ENCODE measurements at regions not wholly inside any gene's neighbourhood (a gene's known extent, or its start where the extent isn't known, plus 50 kb on each side); places are given as distances from the start of the nearest gene placed in this dataset.

DNA sequence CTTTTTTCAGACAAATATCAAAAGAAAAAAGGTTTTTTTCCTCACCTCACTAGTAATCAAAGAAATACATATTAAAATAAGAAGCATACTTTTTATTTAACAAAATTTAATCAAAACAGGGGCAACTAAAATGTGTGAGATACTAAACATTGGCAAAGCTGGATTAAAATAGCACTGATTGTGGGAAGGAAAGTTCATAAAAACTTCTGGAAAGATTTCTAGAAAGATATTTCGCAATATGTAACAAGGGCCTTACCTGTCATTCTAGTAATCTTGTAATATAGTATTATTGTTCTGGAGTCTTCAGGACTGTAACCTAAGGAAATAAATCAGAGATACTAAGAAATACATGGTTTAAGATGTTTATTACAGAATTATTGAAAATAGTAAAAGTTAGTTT, 482.5 kb downstream of the SUCLA2 start:
- no peak for DNase-seq (ENCODE audit: low read depth)

DNA sequence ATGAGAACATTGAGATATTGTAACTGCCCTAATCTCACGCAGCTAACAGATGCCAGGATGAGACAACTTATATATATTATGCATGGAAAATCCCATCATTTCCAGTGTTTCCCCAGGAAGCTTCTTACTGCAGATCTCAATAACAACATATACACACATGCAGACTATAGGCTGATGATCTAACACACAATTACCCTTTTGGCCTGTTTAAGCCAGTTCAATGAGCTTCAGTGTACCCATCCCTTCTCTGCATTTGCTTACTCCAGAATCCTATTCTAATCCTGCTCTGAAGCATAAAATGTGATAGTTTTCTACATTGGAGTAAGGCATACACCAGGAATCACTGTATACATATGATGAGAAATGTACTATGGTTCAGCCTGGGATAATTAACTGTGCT, 489.4 kb downstream of the SUCLA2 start:
- DNase-seq (ENCODE audit: low read depth) = no peak

GRCh38 chr13:47508527-47509228, 492.4 kb downstream of the SUCLA2 start:
- no peak for DNase-seq (ENCODE audit: low read depth)

- DNase-seq (ENCODE audit: low read depth) = no peak
Measured at GRCh38 chr13:47503475-47503874, 497.6 kb downstream of the SUCLA2 start.

DNA sequence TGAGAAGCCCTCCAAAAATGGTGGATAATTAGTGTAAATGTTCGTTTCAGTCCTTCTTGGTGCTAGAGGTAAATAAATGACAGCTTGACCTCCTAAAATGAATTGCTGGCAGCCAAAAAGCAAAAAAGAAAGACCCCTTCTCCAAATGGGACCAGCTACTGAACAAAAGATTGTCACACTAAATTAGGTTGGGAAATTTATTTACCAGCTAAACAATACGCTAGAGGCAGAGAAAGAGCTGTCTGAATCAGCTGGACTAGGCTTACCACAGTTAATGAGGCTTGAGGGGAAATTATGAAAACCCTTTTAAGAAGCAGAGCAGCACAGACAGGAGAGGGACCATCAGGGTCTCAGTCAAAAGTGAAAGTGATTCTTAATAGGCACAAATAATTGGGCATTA, 498.9 kb downstream of the SUCLA2 start:
- no peak for DNase-seq (ENCODE audit: low read depth)

GRCh38 chr13:47499358-47500150, 501.5 kb downstream of the SUCLA2 start:
- DNase-seq (ENCODE audit: low read depth) = peak; percentile 80

- DNase-seq (ENCODE audit: low read depth) = peak; percentile 67
Measured at GRCh38 chr13:47484548-47484947, 516.5 kb downstream of the SUCLA2 start.

- DNase-seq (ENCODE audit: low read depth) = no peak
Measured at GRCh38 chr13:47481536-47481935, 519.5 kb downstream of the SUCLA2 start.

GRCh38 chr13:47480951-47481350, 520.1 kb downstream of the SUCLA2 start:
- no peak for DNase-seq (ENCODE audit: low read depth)

- DNase-seq (ENCODE audit: low read depth) = peak; percentile 85
Measured at GRCh38 chr13:47480121-47480520, 521.0 kb downstream of the SUCLA2 start.

- peak; percentile 42 for DNase-seq (ENCODE audit: low read depth)
Measured at GRCh38 chr13:47478985-47479384, 522.1 kb downstream of the SUCLA2 start.

DNA sequence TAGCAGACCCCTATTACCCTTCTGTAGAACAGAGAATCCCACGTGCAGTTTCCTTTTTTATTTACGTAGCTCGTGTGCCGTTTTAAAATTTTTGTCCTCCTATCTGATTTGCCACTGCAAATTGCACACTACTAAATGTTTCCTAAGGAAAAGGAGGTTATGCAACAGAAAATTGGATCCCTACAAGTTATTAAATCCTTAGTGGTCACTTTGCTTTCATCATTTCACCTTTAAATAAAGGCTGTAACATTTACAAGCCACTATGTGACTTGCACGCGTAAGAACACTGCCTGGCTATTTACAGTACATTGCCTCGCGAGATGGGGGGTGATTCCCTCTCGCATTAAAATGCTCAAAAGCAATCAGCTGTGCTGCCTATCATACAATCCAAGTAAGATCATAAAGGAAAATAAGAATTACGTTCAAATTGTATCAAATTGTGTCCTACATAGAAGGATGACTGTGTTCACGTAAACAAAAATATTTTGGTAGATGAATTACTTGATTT, 525.6 kb downstream of the SUCLA2 start:
- DNase-seq (ENCODE audit: low read depth) = no peak

GRCh38 chr13:47474839-47475238, 526.2 kb downstream of the SUCLA2 start:
- DNase-seq (ENCODE audit: low read depth) = no peak

- DNase-seq (ENCODE audit: low read depth) = no peak
Measured at GRCh38 chr13:47474326-47474725, 526.7 kb downstream of the SUCLA2 start.

DNA sequence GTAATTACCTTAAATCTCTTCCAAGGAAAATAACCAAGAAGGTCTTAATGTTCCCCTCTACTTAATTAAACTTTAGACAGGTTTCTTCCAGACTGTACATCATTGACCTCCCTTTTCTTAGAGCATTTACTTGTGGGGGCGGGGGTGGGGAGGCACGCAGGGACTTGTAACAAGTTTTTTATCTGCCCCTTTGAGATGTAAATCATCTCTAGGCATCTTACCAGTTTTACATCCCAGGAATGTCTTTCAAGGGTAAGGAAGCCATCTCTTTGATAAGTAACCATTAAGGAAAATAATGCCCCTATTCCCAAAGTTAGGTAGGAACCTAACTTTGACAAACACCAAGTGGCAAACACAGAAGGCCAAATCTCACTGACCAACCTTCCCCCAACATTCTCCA, 528.6 kb downstream of the SUCLA2 start:
- DNase-seq (ENCODE audit: low read depth) = no peak

DNA sequence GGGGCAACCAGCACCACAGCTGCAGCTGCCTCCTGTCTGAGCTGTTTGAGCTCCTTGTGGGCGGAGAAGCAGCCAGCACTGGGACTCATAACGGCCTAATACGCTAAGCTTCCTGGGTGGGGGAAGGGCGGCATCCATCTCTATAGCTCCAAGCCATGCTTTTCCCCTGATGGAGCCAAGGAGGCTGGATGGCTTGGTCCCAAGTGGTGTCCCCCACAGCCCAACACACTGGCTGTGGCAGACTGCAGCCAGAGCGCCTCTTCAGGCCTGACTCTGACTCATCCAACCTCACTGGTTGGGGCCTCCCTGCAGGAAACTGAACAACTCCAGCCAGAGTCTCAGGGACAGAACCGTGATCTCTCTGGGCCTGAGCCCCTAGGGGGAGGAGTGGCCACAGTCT, 537.3 kb downstream of the SUCLA2 start:
- DNase-seq (ENCODE audit: low read depth) = peak; percentile 86

GRCh38 chr13:47463002-47463401, 538.1 kb downstream of the SUCLA2 start:
- no peak for DNase-seq (ENCODE audit: low read depth)

GRCh38 chr13:47461816-47462215, 539.3 kb downstream of the SUCLA2 start:
- peak; percentile 28 for DNase-seq (ENCODE audit: low read depth)

DNA sequence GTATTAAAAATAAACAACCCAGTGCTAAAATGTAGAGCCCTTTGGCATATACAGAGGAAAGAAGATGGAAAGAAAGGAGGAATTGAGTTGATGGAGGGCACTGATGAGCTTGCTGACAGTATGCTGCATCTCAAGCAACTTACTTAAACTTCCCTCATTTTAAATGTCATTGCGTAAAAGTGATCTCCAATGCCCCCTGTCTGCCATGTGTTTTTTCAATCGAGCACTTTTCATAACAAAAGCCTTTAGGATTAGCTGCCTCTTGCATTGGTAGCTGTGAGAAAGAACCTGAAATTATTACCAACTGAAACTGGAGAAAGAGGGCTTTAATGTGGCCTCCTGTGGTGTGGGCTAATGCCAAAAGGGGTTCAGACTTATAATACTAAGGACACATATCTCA, 541.6 kb downstream of the SUCLA2 start:
- peak; percentile 29 for DNase-seq (ENCODE audit: low read depth)

- no peak for DNase-seq (ENCODE audit: low read depth)
Measured at GRCh38 chr13:47457626-47458025, 543.4 kb downstream of the SUCLA2 start.

DNA sequence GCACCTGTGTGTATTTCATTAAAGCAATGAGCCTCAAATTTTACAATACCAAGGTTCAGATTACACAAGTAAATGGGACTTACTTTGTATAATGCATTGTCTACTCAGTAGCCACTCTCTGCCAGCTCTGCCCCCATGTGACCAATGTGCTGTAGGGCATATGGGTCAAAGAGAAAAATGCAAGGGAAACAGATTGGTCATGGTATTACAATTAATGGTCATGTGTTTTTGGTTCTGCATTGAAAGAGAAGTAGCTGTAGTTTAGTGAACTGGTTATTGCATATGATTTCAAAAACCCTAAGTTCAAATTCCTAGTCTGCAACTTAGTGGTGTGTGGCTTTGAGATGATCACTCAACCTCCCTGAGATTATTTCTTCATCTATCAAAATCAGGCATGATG, 545.4 kb downstream of the SUCLA2 start:
- DNase-seq (ENCODE audit: low read depth) = peak; percentile 30

DNA sequence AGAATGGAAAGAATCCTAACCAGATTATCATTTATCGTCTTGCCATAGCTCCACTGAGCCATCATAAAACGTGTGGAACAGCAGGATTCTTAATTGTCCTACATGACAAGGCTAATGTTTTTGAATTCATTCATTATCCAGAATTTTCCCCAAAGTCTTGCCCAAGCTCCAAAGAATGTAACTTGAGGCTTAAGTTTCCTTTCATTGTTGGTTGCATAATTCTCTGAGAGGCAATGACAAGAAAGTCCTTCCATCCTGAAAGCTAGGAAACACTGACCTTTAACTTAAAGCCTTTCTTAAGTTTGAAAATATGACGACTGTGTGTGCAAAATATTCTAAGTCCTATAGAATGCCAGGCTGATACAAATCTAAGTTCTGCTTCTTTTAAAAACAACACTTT, 546.1 kb downstream of the SUCLA2 start:
- no peak for DNase-seq (ENCODE audit: low read depth)

- DNase-seq (ENCODE audit: low read depth) = peak; percentile 72
Measured at GRCh38 chr13:47437406-47437805, 540.6 kb upstream of the HTR2A start.

Data from M059J (cell line).